ENCODE measurements at regions not wholly inside any gene's neighbourhood (a gene's known extent, or its start where the extent isn't known, plus 50 kb on each side); places are given as distances from the start of the nearest gene placed in this dataset.

DNA sequence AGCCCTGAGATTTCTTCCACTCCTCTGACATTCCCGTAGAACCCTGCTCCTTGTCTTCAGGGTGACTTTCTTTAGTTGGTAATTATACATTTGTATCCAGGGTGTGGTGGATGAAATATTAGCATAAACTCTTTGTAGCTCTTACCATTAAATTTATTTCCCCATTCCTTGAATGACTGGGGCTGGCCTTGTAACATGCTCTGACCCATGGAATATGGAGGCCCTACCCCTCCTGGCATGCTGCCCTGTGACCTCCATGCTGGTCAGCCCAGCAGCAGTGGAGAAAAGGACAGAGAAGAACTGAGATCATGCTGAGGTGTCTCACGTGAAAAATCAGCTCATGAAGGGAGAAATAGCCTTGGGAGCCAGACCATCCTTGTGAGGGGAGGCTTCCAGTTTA is 96.1 kb upstream of the PROK2 start:
- no peak overlapping the region for H3K18ac ChIP-seq (ENCODE audit: extremely low read depth, low read length)
- H3K36me3 ChIP-seq (ENCODE audit: control insufficient read depth in 2 of 4, insufficient read depth in 4 of 4, low read length in 3 of 4): no peaks in the 10 kb centered on the region
- H3K79me2 ChIP-seq (ENCODE audit: control insufficient read depth in 1 of 2, insufficient read depth in 2 of 2, low read length in 2 of 2): no peaks in the 10 kb centered on the region
- H3K4ac ChIP-seq (replicated peaks; ENCODE audit: insufficient read length, low read depth, low read length): no peak overlapping the region
- H2BK120ac ChIP-seq (replicated peaks; ENCODE audit: low read depth, low read length): no peak overlapping the region
- TF ChIP-seq GTF2F1 (IDR thresholded peaks at IDR 0.05; ENCODE audit: borderline replicate concordance, low read depth, low read length): no peak
- no peak for TF ChIP-seq KDM1A (IDR thresholded peaks at IDR 0.05; ENCODE audit: borderline replicate concordance, low read length)
- TF ChIP-seq MAX (IDR thresholded peaks at IDR 0.05): no peak
- no peak for TF ChIP-seq CTCF (IDR thresholded peaks at IDR 0.05; ENCODE audit: control extremely low read depth in 1 of 3, insufficient read depth in 1 of 3, low read depth in 1 of 3, low read length in 3 of 3)
- no peak for TF ChIP-seq PHF8 (conservative IDR thresholded peaks at IDR 0.05; ENCODE audit: low read depth, low read length)
- H2BK20ac ChIP-seq (ENCODE audit: low read length): no peak overlapping the region
- no peaks in the 10 kb centered on the region for H3K27me3 ChIP-seq (replicated peaks in 1 of 4; ENCODE audit: control insufficient read depth in 3 of 4, extremely low read depth in 1 of 4, insufficient read depth in 3 of 4, low read length in 3 of 4)
- no peak overlapping the region for H3K23ac ChIP-seq (ENCODE audit: insufficient read length)
- DNase-seq (ENCODE audit: low read depth in 1 of 2, low spot score in 2 of 2) (no peak), FAIRE-seq (no peak)
- no peak overlapping the region for H2AK5ac ChIP-seq (ENCODE audit: low read depth, low read length)
- 94% methylated on average over 2 of the region's 2 CpGs; no CpG with 5 or more reads in 1 of the 2 experiments for WGBS, 2 experiments (ENCODE audit: extremely low coverage in 1 of 2, insufficient coverage in 1 of 2, insufficient read length in 1 of 2, insufficient replicate concordance in 2 of 2, low coverage in 1 of 2, low lambda C conversion rate in 2 of 2, missing lambda C conversion rate in 1 of 2)
- no peak overlapping the region for H3K27ac ChIP-seq (ENCODE audit: low read depth, low read length)
- peak overlapping the region in 1 of 4 experiments; percentile 34; a peak in 1 of 7 replicates for H3K9ac ChIP-seq (replicated peaks in 1 of 4; ENCODE audit: extremely low read depth in 1 of 4, low read depth in 3 of 4, low read length in 3 of 4)
- no peak overlapping the region for H2BK12ac ChIP-seq (ENCODE audit: low read depth, low read length)
- H3K79me1 ChIP-seq (ENCODE audit: low read depth, low read length): no peaks in the 10 kb centered on the region
- H4K5ac ChIP-seq (ENCODE audit: insufficient read length, low read depth, low read length): no peak overlapping the region
- H3K4me1 ChIP-seq (replicated peaks in 1 of 4; ENCODE audit: control insufficient read depth in 3 of 4, insufficient read depth in 4 of 4, low read length in 3 of 4): peaks cover 0 to 17% (median 2%) of the 10 kb centered on the region in 4 experiments; a peak in 4 of 7 replicates
- H3K4me2 ChIP-seq (ENCODE audit: insufficient read depth in 1 of 2, low read depth in 2 of 2, low read length in 2 of 2): no peak overlapping the region
- no peak overlapping the region for H3K56ac ChIP-seq (replicated peaks; ENCODE audit: insufficient read length, low read depth, low read length)
- H3K4me3 ChIP-seq (ENCODE audit: extremely low read depth in 1 of 4, insufficient read depth in 2 of 4, low read depth in 3 of 4, low read length in 4 of 4): no peak overlapping the region
- no peak overlapping the region for H2BK5ac ChIP-seq (ENCODE audit: low read depth, low read length)
- H3K9me3 ChIP-seq (ENCODE audit: insufficient read depth in 2 of 2, low read depth in 1 of 2, low read length in 1 of 2): no peaks in the 10 kb centered on the region; a peak in 1 of 4 replicates
- no peak overlapping the region for H2AFZ ChIP-seq (ENCODE audit: low read length)
- CTCF ChIA-PET (ENCODE audit: partially characterized antibody): interaction anchor here (0.7 to 7.9 kb wide), 14 partner anchors 9 to 942 kb away, joined by 3 to 49 read pairs (median 3); no protein-coding TSS in a partner anchor
- H4K8ac ChIP-seq (ENCODE audit: extremely low read depth, insufficient read depth, low read length): no peak overlapping the region
- no peak overlapping the region for H2BK15ac ChIP-seq (ENCODE audit: low read length)
- H3K23me2 ChIP-seq (ENCODE audit: low read depth, low read length): no peaks in the 10 kb centered on the region
- H3K14ac ChIP-seq (ENCODE audit: insufficient read length): no peak overlapping the region
- POLR2A ChIA-PET (ENCODE audit: partially characterized antibody): interaction anchor here (1.6 kb wide), 1 partner anchor 10 kb away, joined by 4 read pairs; no protein-coding TSS in a partner anchor
- H4K20me1 ChIP-seq (replicated peaks in 1 of 2; ENCODE audit: control insufficient read depth in 1 of 2, insufficient read depth in 2 of 2, low read length in 2 of 2): no peaks in the 10 kb centered on the region
- no peak overlapping the region for H4K91ac ChIP-seq (replicated peaks; ENCODE audit: insufficient read length, low read length)

Data from H1 (cell line).